ENCODE measurements at regions not wholly inside any gene's neighbourhood (a gene's known extent, or its start where the extent isn't known, plus 50 kb on each side); places are given as distances from the start of the nearest gene placed in this dataset.
"Not testable (repeated sequence)": the region's sequence is repeated elsewhere in the genome, so short reads cannot be mapped to it uniquely, and the experiment has no call there.

DNA sequence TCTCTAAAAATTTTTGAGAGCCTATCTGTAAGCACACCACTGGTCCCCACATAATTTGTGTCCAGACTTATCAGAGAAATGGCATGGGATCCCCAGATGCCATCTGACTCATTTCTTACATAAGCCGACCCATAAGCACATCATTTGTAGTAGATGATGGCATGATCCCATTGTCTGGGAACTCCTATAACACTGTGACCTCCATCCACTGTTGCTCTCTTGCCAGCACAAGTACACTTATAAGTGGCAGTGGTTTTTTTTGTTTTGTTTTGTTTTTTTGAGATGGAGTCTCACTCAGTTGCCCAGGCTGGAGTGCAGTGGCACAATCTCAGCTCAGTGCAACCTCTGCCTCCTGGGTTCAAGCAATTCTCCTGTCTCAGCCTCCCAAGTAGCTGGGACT is 350.7 kb upstream of the ZFHX3 start:
- H3K14ac ChIP-seq (ENCODE audit: insufficient read length); H3K36me3 ChIP-seq (ENCODE audit: control insufficient read depth in 2 of 4, insufficient read depth in 4 of 4, low read length in 3 of 4); H3K9me3 ChIP-seq (ENCODE audit: insufficient read depth in 2 of 2, low read depth in 1 of 2, low read length in 1 of 2); H3K23me2 ChIP-seq (ENCODE audit: low read depth, low read length); H4K91ac ChIP-seq (replicated peaks; ENCODE audit: insufficient read length, low read length); H2BK12ac ChIP-seq (ENCODE audit: low read depth, low read length); CTCF ChIA-PET (ENCODE audit: partially characterized antibody); H2AK5ac ChIP-seq (ENCODE audit: low read depth, low read length); H3K23ac ChIP-seq (ENCODE audit: insufficient read length); H3K27me3 ChIP-seq (replicated peaks in 1 of 4; ENCODE audit: control insufficient read depth in 3 of 4, extremely low read depth in 1 of 4, insufficient read depth in 3 of 4, low read length in 3 of 4); H2BK20ac ChIP-seq (ENCODE audit: low read length); H3K4me3 ChIP-seq (ENCODE audit: extremely low read depth in 1 of 4, insufficient read depth in 2 of 4, low read depth in 3 of 4, low read length in 4 of 4); H3K4me1 ChIP-seq (replicated peaks in 1 of 4; ENCODE audit: control insufficient read depth in 3 of 4, insufficient read depth in 4 of 4, low read length in 3 of 4); H3K56ac ChIP-seq (replicated peaks; ENCODE audit: insufficient read length, low read depth, low read length); H2BK15ac ChIP-seq (ENCODE audit: low read length); H2AFZ ChIP-seq (ENCODE audit: low read length); DNase-seq (ENCODE audit: low read depth in 1 of 2, low spot score in 2 of 2); H3K79me2 ChIP-seq (ENCODE audit: control insufficient read depth in 1 of 2, insufficient read depth in 2 of 2, low read length in 2 of 2); H3K4ac ChIP-seq (replicated peaks; ENCODE audit: insufficient read length, low read depth, low read length); H2BK120ac ChIP-seq (replicated peaks; ENCODE audit: low read depth, low read length); H4K8ac ChIP-seq (ENCODE audit: extremely low read depth, insufficient read depth, low read length); FAIRE-seq; H3K9ac ChIP-seq (replicated peaks in 1 of 4; ENCODE audit: extremely low read depth in 1 of 4, low read depth in 3 of 4, low read length in 3 of 4); H4K5ac ChIP-seq (ENCODE audit: insufficient read length, low read depth, low read length); H3K4me2 ChIP-seq (ENCODE audit: insufficient read depth in 1 of 2, low read depth in 2 of 2, low read length in 2 of 2); H2BK5ac ChIP-seq (ENCODE audit: low read depth, low read length); H3K27ac ChIP-seq (ENCODE audit: low read depth, low read length); POLR2A ChIA-PET (ENCODE audit: partially characterized antibody); H3K18ac ChIP-seq (ENCODE audit: extremely low read depth, low read length); H3K79me1 ChIP-seq (ENCODE audit: low read depth, low read length); H4K20me1 ChIP-seq (replicated peaks in 1 of 2; ENCODE audit: control insufficient read depth in 1 of 2, insufficient read depth in 2 of 2, low read length in 2 of 2): not testable (repeated sequence)
- WGBS, 2 experiments (ENCODE audit: extremely low coverage in 1 of 2, insufficient coverage in 1 of 2, insufficient read length in 1 of 2, insufficient replicate concordance in 2 of 2, low coverage in 1 of 2, low lambda C conversion rate in 2 of 2, missing lambda C conversion rate in 1 of 2) = 100% methylated on average over 1 of the region's 1 CpG; no CpG with 5 or more reads in 1 of the 2 experiments

Measured in H1 (cell line).